NCI-H2196 treated with DMSO at 0.1 percent for 48 hours (cell line): ENCODE measurements at regions not wholly inside any gene's neighbourhood (a gene's known extent, or its start where the extent isn't known, plus 50 kb on each side); places are given as distances from the start of the nearest gene placed in this dataset.
"Not testable (repeated sequence)": the region's sequence is repeated elsewhere in the genome, so short reads cannot be mapped to it uniquely, and the experiment has no call there.

ENCODE experiments used
- DNase-seq: peaks from one replicate; lab custom pipeline; 2025; ENCODE audit not compliant: unreplicated experiment; lab: John Stamatoyannopoulos, UW

- no peak for DNase-seq
Measured at GRCh38 chr9:16267281-16268066, 603.0 kb downstream of the BNC2 start.

- DNase-seq, result no peak
Measured at GRCh38 chr9:16268067-16268881, 602.2 kb downstream of the BNC2 start.

- no peak for DNase-seq
Measured at GRCh38 chr9:16271967-16272366, 598.5 kb downstream of the BNC2 start.

DNA sequence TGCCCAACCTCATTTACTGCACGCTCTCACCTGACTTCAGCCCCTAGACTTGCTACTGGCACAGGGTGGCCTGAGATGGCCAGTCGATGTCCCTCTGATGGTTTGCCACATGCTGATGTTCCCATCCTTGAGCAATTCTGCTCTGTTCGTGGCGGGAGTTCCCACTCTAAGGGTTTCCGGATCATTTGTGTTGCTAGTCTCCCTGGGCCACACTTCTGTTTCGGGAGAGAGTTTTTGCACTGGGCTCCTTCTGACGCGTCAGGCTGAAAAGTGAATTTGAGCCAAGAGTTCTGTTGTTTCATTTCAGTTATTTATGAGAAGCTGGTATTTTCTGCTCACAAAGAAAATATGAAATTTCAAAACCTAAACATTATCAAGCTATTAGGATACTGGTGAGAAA is 597.7 kb downstream of the BNC2 start:
- DNase-seq, result no peak

DNA sequence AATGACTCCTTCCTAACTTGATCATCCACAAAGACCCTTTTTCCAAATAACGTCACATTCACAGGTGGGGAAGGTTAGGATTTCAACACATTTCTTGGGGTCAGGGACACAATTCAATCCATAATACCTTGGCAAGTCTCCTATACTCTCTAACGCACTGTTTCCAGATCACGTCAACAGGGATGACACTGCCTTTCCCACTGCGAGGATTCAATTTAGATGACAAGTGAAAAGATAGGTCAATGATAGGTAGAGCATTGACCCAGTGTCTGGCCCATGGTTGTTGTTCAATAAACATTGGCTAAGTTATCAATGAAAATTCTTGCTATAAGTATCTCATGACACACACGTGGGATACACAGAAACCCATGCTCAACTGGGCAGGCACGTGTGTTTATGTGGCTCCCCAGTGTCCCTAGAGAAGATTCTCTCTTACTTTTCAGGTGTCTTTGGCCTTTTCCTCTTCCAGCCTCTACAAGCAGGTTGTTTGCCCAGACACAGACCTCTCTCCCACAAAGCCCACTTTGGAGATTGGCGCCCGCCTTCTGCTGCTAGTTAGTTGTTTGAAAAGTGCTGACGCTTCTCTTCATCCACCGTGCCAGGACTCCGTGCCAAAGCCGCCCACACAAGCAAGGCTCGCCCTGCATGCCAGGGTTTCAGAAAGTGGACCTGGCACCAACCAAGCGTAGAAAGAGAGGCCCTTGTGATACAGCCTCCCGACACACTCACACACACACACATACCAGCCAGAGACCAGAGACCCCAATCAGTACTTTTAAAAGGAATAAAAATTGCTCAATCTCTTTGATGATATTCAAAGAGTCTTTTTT is 594.5 kb downstream of the BNC2 start:
- DNase-seq, result no peak

- no peak for DNase-seq
Measured at GRCh38 chr9:16276866-16277265, 593.6 kb downstream of the BNC2 start.

DNA sequence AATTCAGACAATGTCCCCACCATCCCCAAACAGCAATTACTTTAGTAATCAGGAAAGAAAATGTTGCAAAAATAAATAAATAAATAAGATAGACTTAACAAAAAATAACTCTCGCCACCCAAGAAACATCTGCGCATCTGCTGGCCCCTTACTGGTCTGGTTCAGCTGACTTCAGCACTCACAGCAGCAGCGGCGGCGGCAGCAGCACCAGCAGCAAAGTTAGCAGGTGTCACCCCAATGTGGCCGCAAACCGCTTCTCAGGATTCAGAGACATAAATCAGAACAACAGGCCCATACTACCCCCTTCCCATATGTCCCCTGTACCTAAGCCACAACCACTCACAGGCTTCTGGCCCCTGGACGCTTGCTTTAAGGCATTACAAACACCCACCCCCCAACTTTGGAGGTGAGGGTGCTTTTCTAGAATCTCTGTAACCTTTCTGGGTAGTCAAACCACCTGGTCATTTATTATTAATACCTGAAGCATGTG is 593.0 kb downstream of the BNC2 start:
- DNase-seq, result no peak

- DNase-seq, result no peak
Measured at GRCh38 chr9:16278326-16278999, 592.0 kb downstream of the BNC2 start.

- no peak for DNase-seq
Measured at GRCh38 chr9:16281707-16282106, 588.8 kb downstream of the BNC2 start.

DNA sequence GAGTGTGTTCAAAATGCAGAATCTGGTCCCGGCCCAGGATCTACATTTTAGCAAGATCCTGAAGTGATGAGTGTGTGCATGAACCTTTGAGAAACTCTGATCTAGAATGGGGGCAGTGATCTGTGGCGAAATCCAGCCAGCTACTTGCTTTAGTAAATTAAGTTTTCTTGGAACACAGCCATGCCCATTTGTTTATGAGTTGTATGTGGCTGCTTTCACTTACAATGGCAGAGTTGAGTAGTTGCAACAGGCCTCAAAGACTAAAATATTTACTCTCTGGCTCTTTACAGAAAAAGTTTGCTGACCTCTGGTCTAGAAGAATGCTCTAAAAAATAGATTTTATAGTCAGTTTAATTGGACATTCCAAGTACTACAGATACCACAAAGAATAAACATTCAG is 588.3 kb downstream of the BNC2 start:
- DNase-seq, result no peak

- DNase-seq, result no peak
Measured at GRCh38 chr9:16282718-16283117, 587.8 kb downstream of the BNC2 start.

DNA sequence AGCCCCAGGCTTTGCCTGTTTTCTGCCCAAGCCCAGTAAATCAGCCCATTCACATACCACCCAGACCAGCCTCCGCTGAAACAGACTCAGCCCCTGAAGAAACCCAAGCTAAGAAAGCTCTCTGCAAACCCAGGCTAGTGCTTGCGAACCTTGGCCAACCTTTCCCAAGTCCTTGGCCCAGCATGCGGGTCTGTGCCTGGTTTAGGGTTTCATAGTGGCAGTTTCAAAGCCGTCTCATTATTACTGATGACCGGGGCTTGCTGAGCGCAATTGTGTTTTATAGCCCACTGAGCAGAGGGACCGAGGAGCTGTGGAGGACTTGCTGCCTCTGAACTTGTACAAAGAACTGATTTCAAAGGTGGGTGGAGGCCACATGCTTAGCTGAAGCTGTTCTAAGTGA is 584.3 kb downstream of the BNC2 start:
- DNase-seq, result no peak

DNA sequence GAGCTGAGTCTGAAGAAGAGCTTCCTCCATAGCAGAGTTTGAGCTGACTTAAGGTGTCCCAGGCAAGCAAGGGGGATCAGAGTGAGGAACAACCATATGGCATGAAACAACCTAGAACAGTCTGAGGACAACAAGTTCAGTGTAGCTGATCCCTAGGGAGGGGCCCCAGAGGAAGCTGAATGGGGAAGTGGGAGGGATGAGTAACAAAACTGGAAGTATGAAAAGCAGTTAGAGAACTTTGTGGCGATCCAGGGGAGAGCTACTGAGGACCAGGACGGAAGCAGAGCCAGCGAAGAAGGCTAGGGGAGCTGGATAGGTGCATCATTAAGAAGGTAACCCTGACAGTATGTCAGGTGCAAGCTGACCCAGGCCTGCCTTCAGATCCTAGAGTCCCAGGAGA is 580.8 kb downstream of the BNC2 start:
- no peak for DNase-seq

GRCh38 chr9:16290169-16290568 is 580.3 kb downstream of the BNC2 start:
- no peak for DNase-seq

- DNase-seq, result no peak
Measured at GRCh38 chr9:16291921-16292320, 578.5 kb downstream of the BNC2 start.

GRCh38 chr9:16293610-16294009 is 576.9 kb downstream of the BNC2 start:
- DNase-seq, result no peak

DNA sequence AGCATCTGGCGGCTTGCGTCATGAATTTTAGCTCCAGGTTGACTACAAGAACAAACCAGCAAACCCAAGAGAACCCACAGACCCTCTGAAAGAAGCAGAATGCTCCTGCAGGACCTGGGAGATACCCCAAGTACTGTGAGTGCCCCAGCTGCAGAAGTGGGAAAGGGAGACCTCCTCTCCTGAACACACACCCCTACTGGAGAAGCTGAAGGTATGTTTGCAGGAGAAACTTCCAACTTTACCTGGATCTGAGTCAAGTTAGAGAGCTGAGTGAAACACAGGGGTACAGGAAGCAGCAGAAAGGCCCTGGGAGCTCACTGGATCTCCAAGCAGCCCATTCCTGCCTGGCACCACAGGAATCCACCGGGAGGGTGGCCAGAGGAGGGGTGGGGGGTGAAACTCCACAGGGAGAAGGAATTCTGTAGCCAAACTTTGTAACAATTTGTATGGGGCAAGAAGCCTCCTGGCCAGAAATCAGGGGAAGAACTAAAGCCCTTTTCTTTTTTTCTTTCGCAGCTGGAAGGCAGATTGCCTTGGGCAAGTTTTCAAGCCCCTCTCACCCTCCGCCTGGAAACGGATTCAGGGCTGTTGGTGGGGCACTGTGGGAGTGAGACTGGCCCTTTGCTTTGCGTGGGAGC is 576.2 kb downstream of the BNC2 start:
- no peak for DNase-seq

- not testable (repeated sequence) for DNase-seq
Measured at GRCh38 chr9:16294940-16295339, 575.5 kb downstream of the BNC2 start.

- DNase-seq, result not testable (repeated sequence)
Measured at GRCh38 chr9:16299368-16299767, 571.1 kb downstream of the BNC2 start.

- no peak for DNase-seq
Measured at GRCh38 chr9:16303506-16303905, 567.0 kb downstream of the BNC2 start.
